ENCODE measurements at regions not wholly inside any gene's neighbourhood (a gene's known extent, or its start where the extent isn't known, plus 50 kb on each side); places are given as distances from the start of the nearest gene placed in this dataset.
"Not testable (repeated sequence)": the region's sequence is repeated elsewhere in the genome, so short reads cannot be mapped to it uniquely, and the experiment has no call there.

- peak; percentile 37 for FAIRE-seq
Observed at GRCh38 chr12:75660107-75660530, 148.7 kb upstream of the KRR1 start.

- peak; percentile 51 for FAIRE-seq
Observed at GRCh38 chr12:75658901-75659823, 147.8 kb upstream of the KRR1 start.

- peak; percentile 74 for FAIRE-seq
Observed at GRCh38 chr12:75658286-75658685, 146.9 kb upstream of the KRR1 start.

GRCh38 chr12:75657831-75658230, 146.4 kb upstream of the KRR1 start:
- no peak for FAIRE-seq

GRCh38 chr12:75657354-75657753, 145.9 kb upstream of the KRR1 start:
- not testable (repeated sequence) for FAIRE-seq

GRCh38 chr12:75656648-75657047, 145.2 kb upstream of the KRR1 start:
- FAIRE-seq = no peak

- no peak for FAIRE-seq
Observed at GRCh38 chr12:75656210-75656609, 144.8 kb upstream of the KRR1 start.

GRCh38 chr12:75655315-75655806, 144.0 kb upstream of the KRR1 start:
- no peak for FAIRE-seq

GRCh38 chr12:75651342-75651695, 139.9 kb upstream of the KRR1 start:
- no peak for FAIRE-seq

- no peak for FAIRE-seq
Observed at GRCh38 chr12:75650595-75651341, 139.4 kb upstream of the KRR1 start.

GRCh38 chr12:75650100-75650499, 138.7 kb upstream of the KRR1 start:
- FAIRE-seq = no peak

GRCh38 chr12:75648856-75649255, 137.4 kb upstream of the KRR1 start:
- no peak for FAIRE-seq

- FAIRE-seq = peak; percentile 14
Observed at GRCh38 chr12:75646329-75647210, 135.2 kb upstream of the KRR1 start.

- no peak for FAIRE-seq
Observed at GRCh38 chr12:75644472-75645072, 133.2 kb upstream of the KRR1 start.

GRCh38 chr12:75643119-75643518, 131.7 kb upstream of the KRR1 start:
- not testable (repeated sequence) for FAIRE-seq

GRCh38 chr12:75642226-75642625, 130.8 kb upstream of the KRR1 start:
- FAIRE-seq = no peak

- no peak for FAIRE-seq
Observed at GRCh38 chr12:75641031-75641780, 129.8 kb upstream of the KRR1 start.

- FAIRE-seq = no peak
Observed at GRCh38 chr12:75638792-75639191, 127.4 kb upstream of the KRR1 start.

GRCh38 chr12:75636607-75637006, 125.2 kb upstream of the KRR1 start:
- no peak for FAIRE-seq

- no peak for FAIRE-seq
Observed at GRCh38 chr12:75635606-75636444, 124.4 kb upstream of the KRR1 start.

Measured in A204.1 (cell line).